ENCODE measurements at regions not wholly inside any gene's neighbourhood (a gene's known extent, or its start where the extent isn't known, plus 50 kb on each side); places are given as distances from the start of the nearest gene placed in this dataset.
"Not testable (repeated sequence)": the region's sequence is repeated elsewhere in the genome, so short reads cannot be mapped to it uniquely, and the experiment has no call there.

- DNase-seq, result no peak
These were observed 157.1 kb upstream of the TGFBR2 start for GRCh38 chr3:30449290-30449632.

GRCh38 chr3:30452446-30452845 is 154.0 kb upstream of the TGFBR2 start:
- DNase-seq, result no peak

GRCh38 chr3:30453360-30454039 is 152.9 kb upstream of the TGFBR2 start:
- DNase-seq, result no peak

GRCh38 chr3:30454636-30455035 is 151.8 kb upstream of the TGFBR2 start:
- no peak for DNase-seq

GRCh38 chr3:30455112-30455511 is 151.3 kb upstream of the TGFBR2 start:
- not testable (repeated sequence) for DNase-seq

GRCh38 chr3:30455840-30456239 is 150.6 kb upstream of the TGFBR2 start:
- DNase-seq, result no peak

GRCh38 chr3:30456264-30456663 is 150.1 kb upstream of the TGFBR2 start:
- no peak for DNase-seq

- no peak for DNase-seq
These were observed 149.3 kb upstream of the TGFBR2 start for GRCh38 chr3:30457081-30457480.

GRCh38 chr3:30457726-30458125 is 148.7 kb upstream of the TGFBR2 start:
- DNase-seq, result no peak

- DNase-seq, result no peak
These were observed 147.8 kb upstream of the TGFBR2 start for GRCh38 chr3:30458376-30459171.

- DNase-seq, result no peak
These were observed 145.1 kb upstream of the TGFBR2 start for GRCh38 chr3:30461311-30461710.

GRCh38 chr3:30462721-30463470 is 143.5 kb upstream of the TGFBR2 start:
- no peak for DNase-seq

GRCh38 chr3:30464381-30464780 is 142.0 kb upstream of the TGFBR2 start:
- DNase-seq, result no peak

- no peak for DNase-seq
These were observed 140.9 kb upstream of the TGFBR2 start for GRCh38 chr3:30465454-30465853.

- no peak for DNase-seq
These were observed 138.7 kb upstream of the TGFBR2 start for GRCh38 chr3:30467596-30468238.

GRCh38 chr3:30469133-30469532 is 137.3 kb upstream of the TGFBR2 start:
- DNase-seq, result no peak

GRCh38 chr3:30470496-30470895 is 135.9 kb upstream of the TGFBR2 start:
- no peak for DNase-seq

GRCh38 chr3:30471066-30471465 is 135.3 kb upstream of the TGFBR2 start:
- DNase-seq, result no peak

- no peak for DNase-seq
These were observed 134.5 kb upstream of the TGFBR2 start for GRCh38 chr3:30471796-30472489.

- peak in 1 of 2 experiments; percentile 13 for DNase-seq
These were observed 132.9 kb upstream of the TGFBR2 start for GRCh38 chr3:30473374-30474051.

GRCh38 chr3:30474371-30474770 is 132.0 kb upstream of the TGFBR2 start:
- no peak for DNase-seq

Data from NCI-H524 (cell line).